ENCODE measurements at regions not wholly inside any gene's neighbourhood (a gene's known extent, or its start where the extent isn't known, plus 50 kb on each side); places are given as distances from the start of the nearest gene placed in this dataset.

- Histone ChIP-seq H2AFZ (no peak overlapping the region), H3K9me2 (ENCODE audit: insufficient read depth) (no peaks in the 10 kb centered on the region), H3K9me3 (ENCODE audit: insufficient read depth, low read depth) (no peaks in the 10 kb centered on the region), H3K4me1 (replicated peaks; ENCODE audit: insufficient read depth) (no peaks in the 10 kb centered on the region), H3K4me3 (no peak overlapping the region), H3K27me3 (ENCODE audit: insufficient read depth, low read depth) (no peaks in the 10 kb centered on the region), H3K79me2 (ENCODE audit: low read depth) (no peaks in the 10 kb centered on the region), H3F3A (ENCODE audit: insufficient read depth, low read depth) (no peaks in the 10 kb centered on the region), H3K36me3 (ENCODE audit: low read depth) (no peaks in the 10 kb centered on the region), H3K27ac (no peak overlapping the region), H3K4me2 (no peak overlapping the region), H4K20me1 (ENCODE audit: insufficient read depth) (no peaks in the 10 kb centered on the region)
- intact Hi-C loops (cut with micrococcal nuclease; ENCODE audit: unreplicated experiment), result no loop called here
- CTCF ChIA-PET, result no interaction called here
- no peak for TF ChIP-seq EZH2 (IDR thresholded peaks at IDR 0.05; ENCODE audit: low read depth)
- TF ChIP-seq CTCF (conservative IDR thresholded peaks at IDR 0.05), result no peak
- DNase-seq, result no peak
- no TSS peak for BruUV-seq (replicated peaks)
- POLR2A ChIA-PET (ENCODE audit: unreplicated experiment), result no interaction called here
Measured at GRCh38 chr3:56903231-56903782, 101.6 kb upstream of the ARHGEF3 start.

- H3K9me3 ChIP-seq (ENCODE audit: insufficient read depth, low read depth), result no peaks in the 10 kb centered on the region
- H3F3A ChIP-seq (ENCODE audit: insufficient read depth, low read depth), result no peaks in the 10 kb centered on the region
- no peaks in the 10 kb centered on the region for H3K4me1 ChIP-seq (replicated peaks; ENCODE audit: insufficient read depth)
- intact Hi-C loops (cut with micrococcal nuclease; ENCODE audit: unreplicated experiment), result no loop called here
- POLR2A ChIA-PET (ENCODE audit: unreplicated experiment), result no interaction called here
- CTCF ChIA-PET, result interaction anchor here (0.6 kb wide), 1 partner anchor 18 kb away, joined by 11 read pairs; no protein-coding TSS in a partner anchor
- H3K4me2 ChIP-seq, result no peak overlapping the region
- no peak overlapping the region for H2AFZ ChIP-seq
- no peak for DNase-seq
- H3K4me3 ChIP-seq, result no peak overlapping the region
- no peak for TF ChIP-seq CTCF (conservative IDR thresholded peaks at IDR 0.05)
- TF ChIP-seq EZH2 (IDR thresholded peaks at IDR 0.05; ENCODE audit: low read depth), result no peak
- H3K27me3 ChIP-seq (ENCODE audit: insufficient read depth, low read depth), result no peaks in the 10 kb centered on the region
- no peaks in the 10 kb centered on the region for H3K36me3 ChIP-seq (ENCODE audit: low read depth)
- H3K27ac ChIP-seq, result no peak overlapping the region
- no TSS peak for BruUV-seq (replicated peaks)
- H3K79me2 ChIP-seq (ENCODE audit: low read depth), result no peaks in the 10 kb centered on the region
- no peaks in the 10 kb centered on the region for H4K20me1 ChIP-seq (ENCODE audit: insufficient read depth)
- no peaks in the 10 kb centered on the region for H3K9me2 ChIP-seq (ENCODE audit: insufficient read depth)
Measured at GRCh38 chr3:56902468-56903160, 100.9 kb upstream of the ARHGEF3 start.

- TF ChIP-seq EZH2 (IDR thresholded peaks at IDR 0.05; ENCODE audit: low read depth) (no peak), CTCF (conservative IDR thresholded peaks at IDR 0.05) (no peak)
- H4K20me1 ChIP-seq (ENCODE audit: insufficient read depth), result no peaks in the 10 kb centered on the region
- no peaks in the 10 kb centered on the region for H3K27me3 ChIP-seq (ENCODE audit: insufficient read depth, low read depth)
- BruUV-seq (replicated peaks), result no TSS peak
- no peaks in the 10 kb centered on the region for H3F3A ChIP-seq (ENCODE audit: insufficient read depth, low read depth)
- H3K9me2 ChIP-seq (ENCODE audit: insufficient read depth), result no peaks in the 10 kb centered on the region
- no peak overlapping the region for H3K27ac ChIP-seq
- no peaks in the 10 kb centered on the region for H3K36me3 ChIP-seq (ENCODE audit: low read depth)
- ChIA-PET CTCF (no interaction called here), POLR2A (ENCODE audit: unreplicated experiment) (no interaction called here)
- no peaks in the 10 kb centered on the region for H3K79me2 ChIP-seq (ENCODE audit: low read depth)
- no peak overlapping the region for H2AFZ ChIP-seq
- no peaks in the 10 kb centered on the region for H3K4me1 ChIP-seq (replicated peaks; ENCODE audit: insufficient read depth)
- intact Hi-C loops (cut with micrococcal nuclease; ENCODE audit: unreplicated experiment), result no loop called here
- H3K4me3 ChIP-seq, result no peak overlapping the region
- H3K9me3 ChIP-seq (ENCODE audit: insufficient read depth, low read depth), result no peaks in the 10 kb centered on the region
- no peak overlapping the region for H3K4me2 ChIP-seq
- DNase-seq, result no peak
Measured at GRCh38 chr3:56900801-56901200, 99.1 kb upstream of the ARHGEF3 start.
